NCI-H1092 (cell line): ENCODE measurements at regions not wholly inside any gene's neighbourhood (a gene's known extent, or its start where the extent isn't known, plus 50 kb on each side); places are given as distances from the start of the nearest gene placed in this dataset.

Experiments
- DNase-seq: peaks from one replicate; lab custom pipeline; 2025; lab: John Stamatoyannopoulos, UW

GRCh38 chr20:12358655-12359009 lies 440.9 kb downstream of the BTBD3 start:
- DNase-seq: no peak

- peak; percentile 67 for DNase-seq
These were observed 454.3 kb downstream of the BTBD3 start for GRCh38 chr20:12371990-12372389.

- DNase-seq: peak; percentile 26
These were observed 454.9 kb downstream of the BTBD3 start for GRCh38 chr20:12372557-12372956.

- DNase-seq: no peak
These were observed 458.3 kb downstream of the BTBD3 start for GRCh38 chr20:12375967-12376366.

- DNase-seq: no peak
These were observed 466.1 kb downstream of the BTBD3 start for GRCh38 chr20:12383821-12384220.

- DNase-seq: no peak
These were observed 469.1 kb downstream of the BTBD3 start for GRCh38 chr20:12386821-12387220.

GRCh38 chr20:12391099-12391498 lies 473.4 kb downstream of the BTBD3 start:
- DNase-seq: no peak

GRCh38 chr20:12394786-12395185 lies 477.1 kb downstream of the BTBD3 start:
- DNase-seq: no peak

GRCh38 chr20:12395353-12395752 lies 477.7 kb downstream of the BTBD3 start:
- no peak for DNase-seq

- DNase-seq: no peak
These were observed 478.1 kb downstream of the BTBD3 start for GRCh38 chr20:12395760-12396159.

GRCh38 chr20:12399110-12399836 lies 481.6 kb downstream of the BTBD3 start:
- DNase-seq: no peak

GRCh38 chr20:12404941-12405340 lies 487.2 kb downstream of the BTBD3 start:
- DNase-seq: no peak

- no peak for DNase-seq
These were observed 489.3 kb downstream of the BTBD3 start for GRCh38 chr20:12406978-12407377.

- DNase-seq: no peak
These were observed 491.8 kb downstream of the BTBD3 start for GRCh38 chr20:12409501-12409900.

- no peak for DNase-seq
These were observed 493.1 kb downstream of the BTBD3 start for GRCh38 chr20:12410783-12411182.

- DNase-seq: no peak
These were observed 493.7 kb downstream of the BTBD3 start for GRCh38 chr20:12411246-12411940.

GRCh38 chr20:12413116-12413515 lies 495.4 kb downstream of the BTBD3 start:
- DNase-seq: no peak

GRCh38 chr20:12414446-12415274 lies 497.0 kb downstream of the BTBD3 start:
- no peak for DNase-seq

GRCh38 chr20:12416281-12416680 lies 498.6 kb downstream of the BTBD3 start:
- no peak for DNase-seq

GRCh38 chr20:12433724-12434123 lies 516.0 kb downstream of the BTBD3 start:
- DNase-seq: no peak

GRCh38 chr20:12434672-12435071 lies 517.0 kb downstream of the BTBD3 start:
- no peak for DNase-seq

- DNase-seq: no peak
These were observed 517.6 kb downstream of the BTBD3 start for GRCh38 chr20:12435268-12435667.

GRCh38 chr20:12453711-12454110 lies 536.0 kb downstream of the BTBD3 start:
- DNase-seq: no peak
